Liver (tissue), 8 donors: ENCODE measurements at regions not wholly inside any gene's neighbourhood (a gene's known extent, or its start where the extent isn't known, plus 50 kb on each side); places are given as distances from the start of the nearest gene placed in this dataset.

Experiments used
- DNase-seq: peaks from one replicate; pipeline ENCODE4 v3.0.0-alpha.2; 2017; ENCODE audit warnings: low spot score
- H3K27ac ChIP-seq, 2 donors: one replicate each; pipeline ENCODE4 v1.7.0; 2013; ENCODE audit warnings: inconsistent platforms in 2 of 2, low read length in 2 of 2, control low read depth in 1 of 2, low read depth in 1 of 2, mild to moderate bottlenecking in 1 of 2
- H3K27me3 ChIP-seq, 4 donors: one replicate each; pipeline versions ENCODE4 v1.6.1 to v1.7.0; 2013; ENCODE audit warnings: low read length in 3 of 4, inconsistent platforms in 1 of 4, mild to moderate bottlenecking in 1 of 4, moderate library complexity in 1 of 4; ENCODE audit not compliant: control insufficient read depth in 4 of 4, insufficient read depth in 4 of 4
- H3K36me3 ChIP-seq, 4 donors: one replicate each; pipeline versions ENCODE4 v1.6.1 to v1.7.0; 2013; ENCODE audit warnings: low read length in 3 of 4, mild to moderate bottlenecking in 3 of 4, low read depth in 1 of 4, moderate library complexity in 1 of 4; ENCODE audit not compliant: control insufficient read depth in 4 of 4, insufficient read depth in 3 of 4
- H3K4me1 ChIP-seq, 4 donors: one replicate each; pipeline versions ENCODE4 v1.6.1 to v1.7.0; 2013; ENCODE audit warnings: low read length in 3 of 4, mild to moderate bottlenecking in 3 of 4, moderate library complexity in 1 of 4; ENCODE audit not compliant: control insufficient read depth in 4 of 4, insufficient read depth in 4 of 4
- H3K4me3 ChIP-seq, 3 donors: one replicate each; pipeline versions ENCODE4 v1.6.1 to v1.7.0; 2013; ENCODE audit warnings: low read length in 3 of 3, control low read depth in 1 of 3, low read depth in 1 of 3, mild to moderate bottlenecking in 1 of 3
- H3K9ac ChIP-seq, 2 donors: one replicate each; pipeline ENCODE4 v1.7.0; 2013; ENCODE audit warnings: low read length in 2 of 2, mild to moderate bottlenecking in 2 of 2, moderate library complexity in 2 of 2, control low read depth in 1 of 2, low read depth in 1 of 2
- H3K9me3 ChIP-seq, 4 donors: one replicate each; pipeline versions ENCODE4 v1.6.1 to v1.7.0; 2013; ENCODE audit warnings: low read length in 3 of 4; ENCODE audit not compliant: control insufficient read depth in 4 of 4
- ATF3 ChIP-seq: IDR thresholded peaks from 2 replicates; pipeline ENCODE4 v1.6.1; 2016; ENCODE audit warnings: antibody characterized with exemption
- CTCF ChIP-seq: fragments of 150-350 bp; IDR thresholded peaks from 2 replicates; pipeline ENCODE4 v1.5.1; 2017; ENCODE audit warnings: improper control_type of control experiment, low read depth, low read length; ENCODE audit not compliant: missing input control
- EGR1 ChIP-seq, 2 donors: IDR thresholded peaks; 2 replicates each; pipeline ENCODE4 v1.6.1; 2016 to 2018; ENCODE audit warnings: antibody characterized with exemption in 2 of 2, low read depth in 2 of 2
- FOXA1 ChIP-seq: IDR thresholded peaks from 2 replicates; pipeline ENCODE4 v1.6.1; 2016; ENCODE audit warnings: antibody characterized with exemption
- GABPA ChIP-seq, 2 donors: IDR thresholded peaks in 1 of 2; conservative IDR thresholded peaks in 1 of 2; 2 replicates each; pipeline ENCODE4 v1.6.1; 2016; ENCODE audit warnings: antibody characterized with exemption in 2 of 2, mild to moderate bottlenecking in 1 of 2, moderate library complexity in 1 of 2
- HNF4A ChIP-seq, 2 donors: conservative IDR thresholded peaks; 2 replicates each; pipeline ENCODE4 v1.6.1; 2016; ENCODE audit warnings: antibody characterized with exemption in 2 of 2, mild to moderate bottlenecking in 2 of 2
- HNF4G ChIP-seq: IDR thresholded peaks from 2 replicates; pipeline ENCODE4 v1.6.1; 2016; ENCODE audit warnings: antibody characterized with exemption
- JUND ChIP-seq, 2 donors: IDR thresholded peaks; 2 replicates each; pipeline ENCODE4 v1.6.1; 2016; ENCODE audit warnings: antibody characterized with exemption in 2 of 2
- NR2F2 ChIP-seq: IDR thresholded peaks from 2 replicates; pipeline ENCODE4 v1.6.1; 2016; ENCODE audit warnings: antibody characterized with exemption
- RAD21 ChIP-seq, 2 donors: IDR thresholded peaks; 2 replicates each; pipeline ENCODE4 v1.6.1; 2016; ENCODE audit warnings: antibody characterized with exemption in 2 of 2, mild to moderate bottlenecking in 2 of 2
- REST ChIP-seq: IDR thresholded peaks from 2 replicates; pipeline ENCODE4 v1.6.1; 2016; ENCODE audit warnings: antibody characterized with exemption, mild to moderate bottlenecking
- RXRA ChIP-seq, 2 donors: IDR thresholded peaks; 2 replicates each; pipeline ENCODE4 v1.6.1; 2017 to 2018; ENCODE audit warnings: antibody characterized with exemption in 2 of 2, mild to moderate bottlenecking in 1 of 2
- SP1 ChIP-seq: IDR thresholded peaks from 2 replicates; pipeline ENCODE4 v1.6.1; 2018; ENCODE audit warnings: antibody characterized with exemption, mild to moderate bottlenecking
- TAF1 ChIP-seq: conservative IDR thresholded peaks from 2 replicates; pipeline ENCODE4 v1.6.1; 2016; ENCODE audit warnings: antibody characterized with exemption, mild to moderate bottlenecking
- YY1 ChIP-seq: IDR thresholded peaks from 2 replicates; pipeline ENCODE4 v1.6.1; 2016; ENCODE audit warnings: antibody characterized with exemption, mild to moderate bottlenecking
- WGBS: extraction: QIAGEN DNeasy Blood & Tissue Kit; methylation state at CpG from one replicate; pipeline ENCODE4 v1.1.7; 2013; 5-methylcytosine and 5-hydroxymethylcytosine counted together
- TF ChIP-seq, protein P1 (sequence below): IDR thresholded peaks from 2 replicates; pipeline ENCODE4 v1.6.1; 2016; ENCODE audit warnings: antibody characterized with exemption
- TF ChIP-seq, protein P2 (sequence below): IDR thresholded peaks from 2 replicates; pipeline ENCODE4 v1.6.1; 2016; ENCODE audit warnings: antibody characterized with exemption
- donor health status: healthy.
- donor health status: healthy.
- donor health status: healthy.
- donor health status: healthy.
- donor health status: healthy.

DNA sequence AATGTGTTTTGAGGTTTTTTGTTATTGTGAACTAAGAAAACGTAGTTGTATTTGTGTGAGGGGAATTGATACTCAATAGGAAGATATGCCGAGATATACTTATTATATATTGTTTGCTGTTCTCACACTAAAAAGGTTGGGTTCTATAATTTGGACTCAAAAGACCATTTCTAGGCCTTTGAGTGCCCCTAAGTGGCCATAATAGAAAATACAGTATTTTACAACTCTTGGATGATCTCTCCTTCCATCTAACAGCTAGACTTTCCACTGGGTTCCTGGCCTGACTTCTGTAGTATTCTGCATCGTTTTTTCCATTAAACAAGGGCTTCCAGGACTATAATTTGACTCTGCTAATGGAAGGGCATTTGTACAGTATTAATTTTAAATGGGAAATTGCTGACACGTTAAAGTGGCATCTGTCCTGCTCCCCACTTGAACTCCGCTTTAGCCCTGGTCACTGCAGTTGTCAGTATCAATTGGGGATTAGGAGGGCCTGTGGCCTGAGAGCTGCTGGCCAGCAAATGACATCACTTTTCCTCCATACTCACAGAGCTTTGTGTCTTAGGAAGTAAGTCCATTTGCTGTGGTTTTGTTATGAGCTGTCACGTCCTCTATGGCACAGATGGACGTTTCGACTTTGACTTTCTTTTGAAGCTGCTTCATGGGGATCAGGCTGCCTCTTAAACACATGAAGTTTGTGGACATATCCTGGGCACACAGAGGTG, 176.9 kb downstream of the SLIT2 start:
- Histone ChIP-seq H3K4me1 (no peaks in the 10 kb centered on the region), H3K4me3 (no peak overlapping the region), H3K27me3 (peaks cover 0 to 4% (median 0%) of the 10 kb centered on the region in 4 donors), H3K27ac (no peak overlapping the region), H3K9me3 (no peaks in the 10 kb centered on the region), H3K9ac (no peak overlapping the region), H3K36me3 (no peaks in the 10 kb centered on the region)
- WGBS: 80% methylated on average over 8 of the region's 8 CpGs
- TF ChIP-seq RAD21 (IDR thresholded peaks at IDR 0.05) (peak; percentile 34 to 41), CTCF (peak; percentile 15), EGR1 (IDR thresholded peaks at IDR 0.05; ENCODE audit: low read depth in 2 of 2) (no peak)
- TF ChIP-seq, protein P1, sequence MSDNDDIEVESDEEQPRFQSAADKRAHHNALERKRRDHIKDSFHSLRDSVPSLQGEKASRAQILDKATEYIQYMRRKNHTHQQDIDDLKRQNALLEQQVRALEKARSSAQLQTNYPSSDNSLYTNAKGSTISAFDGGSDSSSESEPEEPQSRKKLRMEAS: no peak
- DNase-seq: no peak

GRCh38 chr4:20430259-20430941, 178.7 kb downstream of the SLIT2 start:
- TF ChIP-seq SP1: no peak
- no peak for TF ChIP-seq TAF1
- no peak for TF ChIP-seq ATF3
- no peak for TF ChIP-seq RAD21 (IDR thresholded peaks at IDR 0.05)
- no peak for TF ChIP-seq REST
- no peak for TF ChIP-seq GABPA (IDR thresholded peaks at IDR 0.05 in 1 of 2, conservative IDR thresholded peaks at IDR 0.05 in 1 of 2)
- TF ChIP-seq, protein P2, sequence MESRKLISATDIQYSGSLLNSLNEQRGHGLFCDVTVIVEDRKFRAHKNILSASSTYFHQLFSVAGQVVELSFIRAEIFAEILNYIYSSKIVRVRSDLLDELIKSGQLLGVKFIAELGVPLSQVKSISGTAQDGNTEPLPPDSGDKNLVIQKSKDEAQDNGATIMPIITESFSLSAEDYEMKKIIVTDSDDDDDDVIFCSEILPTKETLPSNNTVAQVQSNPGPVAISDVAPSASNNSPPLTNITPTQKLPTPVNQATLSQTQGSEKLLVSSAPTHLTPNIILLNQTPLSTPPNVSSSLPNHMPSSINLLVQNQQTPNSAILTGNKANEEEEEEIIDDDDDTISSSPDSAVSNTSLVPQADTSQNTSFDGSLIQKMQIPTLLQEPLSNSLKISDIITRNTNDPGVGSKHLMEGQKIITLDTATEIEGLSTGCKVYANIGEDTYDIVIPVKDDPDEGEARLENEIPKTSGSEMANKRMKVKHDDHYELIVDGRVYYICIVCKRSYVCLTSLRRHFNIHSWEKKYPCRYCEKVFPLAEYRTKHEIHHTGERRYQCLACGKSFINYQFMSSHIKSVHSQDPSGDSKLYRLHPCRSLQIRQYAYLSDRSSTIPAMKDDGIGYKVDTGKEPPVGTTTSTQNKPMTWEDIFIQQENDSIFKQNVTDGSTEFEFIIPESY: no peak
- no peak for TF ChIP-seq HNF4G
- no peak for TF ChIP-seq HNF4A (conservative IDR thresholded peaks at IDR 0.05)
- no peak for TF ChIP-seq YY1
- no peak for TF ChIP-seq EGR1 (IDR thresholded peaks at IDR 0.05; ENCODE audit: low read depth in 2 of 2)
- TF ChIP-seq NR2F2: no peak
- TF ChIP-seq, protein P1: no peak
- TF ChIP-seq JUND (IDR thresholded peaks at IDR 0.05): no peak
- TF ChIP-seq RXRA (IDR thresholded peaks at IDR 0.05): no peak
- TF ChIP-seq FOXA1: no peak

More at GRCh38 chr4:20430259-20430941, 178.7 kb downstream of the SLIT2 start:
- WGBS: 88% methylated on average over 5 of the region's 5 CpGs
- no peak overlapping the region for H3K4me3 ChIP-seq
- H3K9ac ChIP-seq: no peak overlapping the region
- H3K4me1 ChIP-seq: no peaks in the 10 kb centered on the region
- no peaks in the 10 kb centered on the region for H3K36me3 ChIP-seq
- H3K27ac ChIP-seq: no peak overlapping the region
- no peak for DNase-seq
- no peaks in the 10 kb centered on the region for H3K9me3 ChIP-seq
- peaks cover 0 to 4% (median 0%) of the 10 kb centered on the region in 4 donors for H3K27me3 ChIP-seq
